ENCODE measurements at regions not wholly inside any gene's neighbourhood (a gene's known extent, or its start where the extent isn't known, plus 50 kb on each side); places are given as distances from the start of the nearest gene placed in this dataset.

GRCh38 chr16:64422259-64422658, 699.6 kb downstream of the CDH11 start:
- TF ChIP-seq EZH2 (IDR thresholded peaks at IDR 0.05) (no peak), POLR2AphosphoS5 (IDR thresholded peaks at IDR 0.05; ENCODE audit: borderline replicate concordance, low read depth, low read length) (no peak), FOXP2 (optimal IDR thresholded peaks at IDR 0.05; ENCODE audit: control extremely low read depth, extremely low read length, insufficient read depth) (no peak)

Measured in SK-N-MC (cell line).